RWPE1 (cell line): ENCODE measurements at regions not wholly inside any gene's neighbourhood (a gene's known extent, or its start where the extent isn't known, plus 50 kb on each side); places are given as distances from the start of the nearest gene placed in this dataset.
"Not testable (repeated sequence)": the region's sequence is repeated elsewhere in the genome, so short reads cannot be mapped to it uniquely, and the experiment has no call there.

ENCODE experiments used
- CTCF ChIA-PET: fragments of 350-600 bp; sonication (Branson Sonifier 250); formaldehyde crosslinking; extraction: SDS; loops from one replicate; lab custom pipeline; 2021; lab: Yijun Ruan, JAX
- POLR2A ChIA-PET: fragments of 400-600 bp; formaldehyde crosslinking; extraction: SDS; loops from one replicate; lab custom pipeline; 2020; ENCODE audit warnings: antibody characterized with exemption; ENCODE audit not compliant: low non-redundant PET; lab: Yijun Ruan, JAX
- DNase-seq: peaks from one replicate; pipeline ENCODE4 v3.0.0; 2012; ENCODE audit warnings: low spot score
- H3K27ac ChIP-seq: fragments of 450-650 bp; 2 replicates; pipeline ENCODE4 v1.5.1; 2017
- TF ChIP-seq, protein P1 (sequence below): fragments of 450-650 bp; conservative IDR thresholded peaks from 2 replicates; pipeline ENCODE4 v1.5.1; 2017; ENCODE audit warnings: low read depth, mild to moderate bottlenecking

DNA sequence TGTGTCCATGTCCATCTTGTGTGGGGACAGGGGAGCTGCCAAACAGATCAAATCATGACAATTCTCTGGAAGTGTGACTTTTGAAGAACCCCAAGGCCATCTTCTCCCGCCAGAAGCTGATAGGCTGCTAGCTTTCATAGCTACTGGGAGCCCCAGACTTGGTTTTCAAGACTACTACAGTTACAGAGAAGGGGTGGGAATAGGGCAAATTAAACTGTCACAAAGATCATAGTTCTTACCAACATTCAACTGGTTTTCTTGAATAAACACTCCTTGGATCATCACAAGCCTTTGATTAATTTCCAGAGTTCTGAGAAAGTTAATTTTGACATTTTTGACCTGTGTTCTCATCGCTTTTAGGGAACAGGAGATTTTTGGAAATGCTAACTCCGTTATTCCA lies 67.8 kb upstream of the FARP1 start:
- POLR2A ChIA-PET = no interaction called here
- CTCF ChIA-PET = no interaction called here
- TF ChIP-seq, protein P1, sequence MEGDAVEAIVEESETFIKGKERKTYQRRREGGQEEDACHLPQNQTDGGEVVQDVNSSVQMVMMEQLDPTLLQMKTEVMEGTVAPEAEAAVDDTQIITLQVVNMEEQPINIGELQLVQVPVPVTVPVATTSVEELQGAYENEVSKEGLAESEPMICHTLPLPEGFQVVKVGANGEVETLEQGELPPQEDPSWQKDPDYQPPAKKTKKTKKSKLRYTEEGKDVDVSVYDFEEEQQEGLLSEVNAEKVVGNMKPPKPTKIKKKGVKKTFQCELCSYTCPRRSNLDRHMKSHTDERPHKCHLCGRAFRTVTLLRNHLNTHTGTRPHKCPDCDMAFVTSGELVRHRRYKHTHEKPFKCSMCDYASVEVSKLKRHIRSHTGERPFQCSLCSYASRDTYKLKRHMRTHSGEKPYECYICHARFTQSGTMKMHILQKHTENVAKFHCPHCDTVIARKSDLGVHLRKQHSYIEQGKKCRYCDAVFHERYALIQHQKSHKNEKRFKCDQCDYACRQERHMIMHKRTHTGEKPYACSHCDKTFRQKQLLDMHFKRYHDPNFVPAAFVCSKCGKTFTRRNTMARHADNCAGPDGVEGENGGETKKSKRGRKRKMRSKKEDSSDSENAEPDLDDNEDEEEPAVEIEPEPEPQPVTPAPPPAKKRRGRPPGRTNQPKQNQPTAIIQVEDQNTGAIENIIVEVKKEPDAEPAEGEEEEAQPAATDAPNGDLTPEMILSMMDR = no peak
- H3K27ac ChIP-seq = no peak overlapping the region
- no peak for DNase-seq

DNA sequence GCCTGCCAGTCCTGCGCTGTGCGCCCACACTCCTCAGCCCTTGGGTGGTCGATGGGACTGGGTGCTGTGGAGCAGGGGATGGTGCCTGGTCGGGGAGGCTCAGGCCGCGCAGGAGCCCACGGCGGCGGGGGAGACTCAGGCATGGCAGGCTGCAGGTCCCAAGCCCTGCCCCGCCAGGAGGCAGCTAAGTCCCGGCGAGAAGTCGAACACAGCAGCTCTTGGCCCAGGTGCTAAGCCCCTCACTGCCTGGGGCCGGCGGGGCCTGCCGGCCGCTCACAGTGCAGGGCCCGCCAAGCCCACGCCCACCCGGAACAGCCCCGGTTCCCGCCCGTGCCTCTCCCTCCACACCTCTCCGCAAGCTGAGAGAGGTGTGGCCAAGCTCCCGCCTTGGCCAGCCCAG lies 66.6 kb upstream of the FARP1 start:
- POLR2A ChIA-PET, DNase-seq, H3K27ac ChIP-seq: not testable (repeated sequence)
- CTCF ChIA-PET = interaction anchor here (0.5 kb wide), 1 partner anchor 868 kb away, joined by 3 read pairs; no protein-coding TSS in a partner anchor

DNA sequence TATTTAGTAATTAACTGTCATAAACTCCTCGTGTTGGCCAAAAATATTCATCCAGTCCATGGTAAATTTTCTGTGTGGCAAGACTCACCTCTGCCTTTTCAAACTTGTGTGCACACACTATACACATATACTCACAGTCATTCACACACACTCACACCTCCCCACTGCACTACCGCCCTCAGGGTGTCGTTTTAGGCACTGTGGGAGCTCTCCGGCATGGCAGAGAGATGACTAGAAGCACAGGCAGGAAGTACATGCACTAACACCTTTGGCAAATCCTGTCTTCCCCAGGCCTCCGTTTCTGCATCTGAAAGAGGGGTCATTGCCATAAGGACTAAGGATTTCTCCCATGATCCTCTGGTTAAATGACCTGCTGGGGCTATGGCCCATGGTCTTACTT lies 62.6 kb upstream of the FARP1 start:
- ChIA-PET CTCF (no interaction called here), POLR2A (no interaction called here)
- DNase-seq = no peak
- TF ChIP-seq, protein P1 = no peak
- no peak overlapping the region for H3K27ac ChIP-seq

DNA sequence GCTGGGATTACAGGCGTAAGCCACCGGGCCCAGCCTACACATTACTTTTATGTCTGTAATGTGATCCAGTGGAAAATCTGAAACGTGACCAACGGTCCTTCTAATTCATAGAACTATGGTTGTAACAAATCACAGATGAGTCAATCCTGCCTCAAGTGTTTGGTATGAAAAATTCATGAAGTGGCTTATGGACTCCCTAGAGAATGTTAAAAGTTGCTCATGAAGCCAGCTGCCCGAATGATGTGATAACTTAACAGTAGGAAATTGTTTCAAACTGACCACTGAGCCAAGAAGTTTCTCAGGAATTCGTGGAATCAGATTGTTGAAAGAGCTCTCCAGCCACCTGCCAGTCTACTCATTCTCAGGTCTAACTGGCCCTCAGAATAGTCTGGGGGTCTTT lies 59.4 kb upstream of the FARP1 start:
- POLR2A ChIA-PET = no interaction called here
- CTCF ChIA-PET = interaction anchor here (0.6 kb wide), 1 partner anchor 12 kb away, joined by 3 read pairs; no protein-coding TSS in a partner anchor
- no peak for DNase-seq
- no peak overlapping the region for H3K27ac ChIP-seq
- TF ChIP-seq, protein P1 = no peak

DNA sequence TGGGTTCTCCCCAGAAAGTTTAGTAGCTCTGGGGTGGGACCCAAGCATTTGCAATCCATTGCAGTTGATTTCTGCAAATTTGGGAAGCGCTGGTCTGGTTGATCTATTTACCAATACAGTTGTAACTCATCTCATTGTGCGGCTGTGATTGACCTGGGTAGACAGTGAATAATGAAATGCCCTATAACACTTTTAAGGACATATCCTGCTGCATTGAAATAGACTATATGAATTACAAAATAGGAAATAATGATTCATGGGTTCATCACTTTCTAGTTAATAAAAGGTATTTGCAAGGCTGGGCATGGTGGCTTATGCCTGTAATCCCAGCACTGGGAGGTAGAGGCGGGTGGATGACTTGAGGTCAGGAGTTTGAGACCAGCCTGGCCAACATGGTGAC lies 59.0 kb upstream of the FARP1 start:
- POLR2A ChIA-PET = no interaction called here
- no peak for DNase-seq
- TF ChIP-seq, protein P1 = no peak
- H3K27ac ChIP-seq = no peak overlapping the region
- CTCF ChIA-PET = interaction anchor here (0.6 kb wide), 1 partner anchor 13 kb away, joined by 3 read pairs; no protein-coding TSS in a partner anchor

DNA sequence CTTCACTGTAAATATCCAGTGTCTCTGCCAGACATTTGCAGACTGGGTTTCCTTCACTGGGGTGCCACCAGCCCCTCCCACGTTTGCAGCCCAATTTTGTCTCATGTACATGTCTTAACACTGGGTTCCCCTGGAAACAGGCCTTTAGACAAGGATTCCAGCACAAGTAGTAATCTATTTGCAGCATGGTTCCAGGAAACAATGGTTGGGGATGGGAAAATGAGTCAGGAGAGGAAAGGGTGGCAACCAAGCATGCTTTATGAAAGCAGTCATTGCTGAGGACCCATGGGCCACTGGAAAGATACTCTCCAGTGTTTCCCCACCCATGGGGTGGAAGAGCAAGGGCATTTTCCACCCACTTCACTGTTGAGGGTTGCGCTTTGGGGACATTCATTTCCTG lies 53.6 kb upstream of the FARP1 start:
- ChIA-PET CTCF (no interaction called here), POLR2A (no interaction called here)
- no peak for DNase-seq
- H3K27ac ChIP-seq = no peak overlapping the region
- TF ChIP-seq, protein P1 = no peak

DNA sequence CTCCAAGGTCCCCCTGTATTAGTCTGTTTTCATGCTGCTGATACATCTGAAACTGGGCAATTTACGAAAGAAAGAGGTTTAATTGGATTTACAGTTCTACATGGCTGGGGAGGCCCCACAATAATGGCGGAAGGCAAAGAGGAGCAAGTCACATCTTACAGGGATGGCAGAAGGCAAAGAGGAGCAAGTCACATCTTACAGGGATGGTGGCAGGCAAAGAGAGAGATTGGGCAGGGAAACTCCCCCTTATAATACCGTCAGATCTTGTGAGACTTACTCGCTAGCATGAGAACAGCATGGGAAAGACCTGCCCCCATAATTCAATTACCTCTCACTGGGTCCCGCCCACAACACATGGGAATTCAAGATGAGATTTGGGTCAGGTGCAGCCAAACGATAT lies 50.0 kb upstream of the FARP1 start:
- ChIA-PET POLR2A (no interaction called here), CTCF (no interaction called here)
- TF ChIP-seq, protein P1 = no peak
- no peak for DNase-seq
- no peak overlapping the region for H3K27ac ChIP-seq
